ENCODE measurements at regions not wholly inside any gene's neighbourhood (a gene's known extent, or its start where the extent isn't known, plus 50 kb on each side); places are given as distances from the start of the nearest gene placed in this dataset.

DNA sequence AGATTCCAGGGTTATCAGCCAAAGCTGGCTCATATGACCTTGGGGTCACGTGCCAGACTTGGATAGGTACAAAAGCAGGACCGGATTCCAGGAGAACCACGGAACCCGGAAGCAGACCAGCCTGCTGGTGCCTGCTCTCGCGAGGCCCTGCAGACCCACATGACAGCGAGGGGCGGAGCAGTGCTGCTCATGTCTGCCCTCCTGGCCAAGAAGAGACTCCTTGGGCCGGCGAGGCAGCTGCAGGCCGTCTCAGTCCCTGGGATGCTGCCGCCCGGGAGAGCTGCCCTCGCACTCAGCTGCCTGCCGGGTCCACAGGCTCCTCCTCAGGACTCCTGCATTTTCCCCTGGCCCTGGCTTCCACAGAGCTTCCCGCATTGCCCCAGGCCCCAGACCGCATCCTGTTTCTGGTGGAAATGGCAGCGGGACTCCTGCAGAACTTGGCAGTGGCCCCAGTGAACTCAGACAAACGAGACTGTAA is 739.5 kb downstream of the SOCS6 start:
- no peak for DNase-seq (ENCODE audit: low spot score in 2 of 2)
- 85 to 88% methylated on average over 12 to 19 of the region's 19 CpGs for WGBS, 2 donors
- H3K4me3 ChIP-seq (ENCODE audit: low read depth, poor library complexity, severe bottlenecking) = no peak overlapping the region
- intact Hi-C loops (cut with DNase I; ENCODE audit: low total_unique reads) = no loop called here
- TF ChIP-seq POLR2A (IDR thresholded peaks at IDR 0.05) = no peak
- TF ChIP-seq, protein P1, sequence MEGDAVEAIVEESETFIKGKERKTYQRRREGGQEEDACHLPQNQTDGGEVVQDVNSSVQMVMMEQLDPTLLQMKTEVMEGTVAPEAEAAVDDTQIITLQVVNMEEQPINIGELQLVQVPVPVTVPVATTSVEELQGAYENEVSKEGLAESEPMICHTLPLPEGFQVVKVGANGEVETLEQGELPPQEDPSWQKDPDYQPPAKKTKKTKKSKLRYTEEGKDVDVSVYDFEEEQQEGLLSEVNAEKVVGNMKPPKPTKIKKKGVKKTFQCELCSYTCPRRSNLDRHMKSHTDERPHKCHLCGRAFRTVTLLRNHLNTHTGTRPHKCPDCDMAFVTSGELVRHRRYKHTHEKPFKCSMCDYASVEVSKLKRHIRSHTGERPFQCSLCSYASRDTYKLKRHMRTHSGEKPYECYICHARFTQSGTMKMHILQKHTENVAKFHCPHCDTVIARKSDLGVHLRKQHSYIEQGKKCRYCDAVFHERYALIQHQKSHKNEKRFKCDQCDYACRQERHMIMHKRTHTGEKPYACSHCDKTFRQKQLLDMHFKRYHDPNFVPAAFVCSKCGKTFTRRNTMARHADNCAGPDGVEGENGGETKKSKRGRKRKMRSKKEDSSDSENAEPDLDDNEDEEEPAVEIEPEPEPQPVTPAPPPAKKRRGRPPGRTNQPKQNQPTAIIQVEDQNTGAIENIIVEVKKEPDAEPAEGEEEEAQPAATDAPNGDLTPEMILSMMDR (IDR thresholded peaks at IDR 0.05) = no peak

DNA sequence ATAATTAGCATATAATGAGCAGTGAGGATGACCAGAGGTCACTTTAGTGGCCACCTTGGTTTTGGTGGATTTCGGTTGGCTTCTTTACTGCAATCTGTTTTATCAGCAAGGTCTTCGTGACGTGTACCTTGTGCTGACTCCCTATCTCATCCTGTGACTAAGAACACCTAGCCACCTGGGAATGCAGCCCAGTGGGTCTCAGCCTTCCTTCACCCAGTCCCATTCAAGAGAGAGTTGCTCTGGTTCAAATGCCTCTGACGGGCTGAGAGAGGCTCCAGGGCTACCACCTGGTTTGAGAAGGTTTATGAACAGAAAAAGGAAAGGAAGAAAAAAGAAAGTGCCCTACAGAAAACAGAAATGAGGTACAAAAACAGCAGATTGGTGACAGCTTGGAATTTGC is 738.7 kb downstream of the SOCS6 start:
- DNase-seq (ENCODE audit: low spot score in 2 of 2) = no peak
- no peak overlapping the region for H3K4me3 ChIP-seq (ENCODE audit: low read depth, poor library complexity, severe bottlenecking)
- intact Hi-C loops (cut with DNase I; ENCODE audit: low total_unique reads) = loop anchor here (2.0 kb wide), 1 partner anchor 63 kb away; no protein-coding TSS in a partner anchor
- no peak for TF ChIP-seq POLR2A (IDR thresholded peaks at IDR 0.05)
- TF ChIP-seq, protein P1 (IDR thresholded peaks at IDR 0.05) = no peak
- 83 to 89% methylated on average over 4 of the region's 4 CpGs for WGBS, 2 donors

DNA sequence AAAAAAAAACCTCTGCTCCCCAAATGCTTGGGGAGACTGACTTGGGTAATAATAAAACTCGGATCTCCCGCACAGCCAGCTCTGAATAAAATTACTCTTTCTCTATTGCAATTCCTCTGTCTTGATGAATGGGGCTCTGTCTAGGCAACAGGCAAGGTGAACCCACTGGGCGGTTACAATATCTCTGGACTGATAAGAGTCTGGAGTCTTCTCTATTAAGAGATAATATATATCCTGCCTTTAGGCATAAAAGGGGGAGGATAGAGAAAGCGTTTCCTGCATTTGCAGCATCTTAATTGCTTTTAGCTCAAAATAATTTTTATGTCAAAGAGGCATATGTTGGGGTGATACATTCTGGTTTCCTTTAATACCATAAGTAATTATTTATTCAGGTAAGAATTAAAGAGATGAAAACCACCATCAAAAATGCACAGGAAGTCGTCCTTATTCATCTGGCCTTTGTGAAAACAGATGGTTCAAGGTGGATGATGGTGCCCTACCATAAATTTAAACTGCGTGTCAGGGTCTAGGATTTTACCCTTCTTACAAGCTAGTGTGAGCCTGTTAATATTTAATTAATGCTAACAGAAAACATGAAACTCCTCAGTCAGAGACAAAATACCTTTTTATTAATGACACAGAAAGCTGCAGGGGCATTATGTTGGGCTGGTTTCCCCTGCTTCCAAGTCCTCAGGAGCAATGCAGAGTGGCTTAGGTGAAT is 736.8 kb downstream of the SOCS6 start:
- no peak for TF ChIP-seq POLR2A (IDR thresholded peaks at IDR 0.05)
- intact Hi-C loops (cut with DNase I; ENCODE audit: low total_unique reads) = loop anchor here (2.0 kb wide), 1 partner anchor 61 kb away; no protein-coding TSS in a partner anchor
- no peak overlapping the region for H3K4me3 ChIP-seq (ENCODE audit: low read depth, poor library complexity, severe bottlenecking)
- no peak for DNase-seq (ENCODE audit: low spot score in 2 of 2)
- WGBS, 2 donors = 72% methylated on average over 6 of the region's 6 CpGs

DNA sequence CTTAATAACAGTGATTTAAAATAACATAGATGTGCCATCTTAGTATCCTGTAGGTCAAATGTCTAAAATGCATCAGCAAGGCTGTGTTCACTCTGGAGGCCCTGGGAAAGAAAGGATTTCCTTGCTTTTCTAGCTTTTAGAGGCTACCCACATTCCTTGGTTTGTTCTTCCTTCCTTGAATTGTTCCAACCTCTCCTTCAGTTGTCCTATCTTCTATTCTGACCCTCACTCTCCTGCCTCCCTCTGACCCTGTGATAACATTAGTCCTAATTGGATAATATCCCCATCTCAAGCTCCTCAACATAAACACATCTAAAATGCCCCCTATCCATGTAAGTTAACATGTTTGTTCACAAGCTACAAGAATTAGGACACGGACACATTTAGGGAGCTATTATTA is 733.5 kb downstream of the SOCS6 start:
- no peak for TF ChIP-seq POLR2A (IDR thresholded peaks at IDR 0.05)
- TF ChIP-seq, protein P1 (IDR thresholded peaks at IDR 0.05) = no peak
- intact Hi-C loops (cut with DNase I; ENCODE audit: low total_unique reads) = no loop called here
- no peak overlapping the region for H3K4me3 ChIP-seq (ENCODE audit: low read depth, poor library complexity, severe bottlenecking)
- no peak for DNase-seq (ENCODE audit: low spot score in 2 of 2)
- 75 to 81% methylated on average over 1 of the region's 1 CpG for WGBS, 2 donors

DNA sequence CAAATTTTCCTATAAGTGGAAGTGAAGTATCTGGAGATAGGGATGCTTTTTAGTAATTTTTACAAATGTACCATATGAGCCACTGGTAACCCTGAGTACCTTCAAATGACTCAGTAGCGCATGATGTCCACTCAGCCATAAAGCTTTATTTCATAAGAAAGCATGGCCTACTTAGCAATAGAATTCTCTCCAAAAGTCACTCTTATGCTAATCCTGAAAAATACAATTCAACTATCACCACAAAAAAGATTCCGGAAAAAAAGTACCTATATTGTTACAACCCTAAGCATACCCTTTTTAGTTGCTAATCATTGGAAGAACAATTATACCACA is 732.2 kb downstream of the SOCS6 start:
- WGBS, 2 donors = 94 to 96% methylated on average over 2 of the region's 2 CpGs
- TF ChIP-seq, protein P1 (IDR thresholded peaks at IDR 0.05) = no peak
- no peak for TF ChIP-seq POLR2A (IDR thresholded peaks at IDR 0.05)
- intact Hi-C loops (cut with DNase I; ENCODE audit: low total_unique reads) = no loop called here
- DNase-seq (ENCODE audit: low spot score in 2 of 2) = no peak
- no peak overlapping the region for H3K4me3 ChIP-seq (ENCODE audit: low read depth, poor library complexity, severe bottlenecking)

DNA sequence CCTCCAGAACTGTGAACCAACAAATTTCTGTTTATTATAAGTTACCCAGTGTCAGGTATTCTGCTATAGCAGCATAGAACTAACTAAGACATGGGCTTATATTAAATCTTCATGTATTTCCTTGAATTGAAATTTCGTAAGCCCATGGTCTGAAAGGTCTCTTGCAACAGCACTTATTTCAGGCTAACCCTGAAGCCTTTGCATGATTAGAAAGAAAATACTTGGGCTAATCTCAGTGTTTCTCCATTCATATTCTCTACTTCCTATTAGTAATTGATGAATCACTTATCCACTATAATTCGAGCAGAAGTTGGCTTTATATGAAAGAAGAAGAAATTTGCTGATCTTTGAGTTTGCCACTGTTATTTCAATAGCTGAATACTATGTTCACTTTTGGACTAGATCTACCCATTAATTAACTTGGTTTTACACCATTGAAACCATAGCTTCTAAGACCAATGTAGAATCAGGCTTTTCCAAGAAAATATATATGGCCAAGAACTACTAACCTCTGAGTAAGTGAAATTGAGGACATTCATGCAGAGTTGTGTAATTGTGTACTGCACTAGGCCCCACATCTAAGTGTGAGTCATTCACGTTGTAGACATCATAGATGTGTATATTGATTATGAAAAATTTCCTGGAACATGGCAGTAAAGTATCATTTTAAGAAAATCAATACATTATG is 731.6 kb downstream of the SOCS6 start:
- no peak overlapping the region for H3K4me3 ChIP-seq (ENCODE audit: low read depth, poor library complexity, severe bottlenecking)
- no peak for DNase-seq (ENCODE audit: low spot score in 2 of 2)
- intact Hi-C loops (cut with DNase I; ENCODE audit: low total_unique reads) = no loop called here
- TF ChIP-seq, protein P1 (IDR thresholded peaks at IDR 0.05) = no peak
- TF ChIP-seq POLR2A (IDR thresholded peaks at IDR 0.05) = no peak
- WGBS, 2 donors = 72 to 74% methylated on average over 3 of the region's 3 CpGs
